Progenitor cell of endocrine pancreas (in vitro differentiated cells): ENCODE measurements at regions not wholly inside any gene's neighbourhood (a gene's known extent, or its start where the extent isn't known, plus 50 kb on each side); places are given as distances from the start of the nearest gene placed in this dataset.

ENCODE experiments used
- DNase-seq: peaks from one replicate; pipeline ENCODE4 v3.0.0; 2021; ENCODE audit warnings: low spot score; ENCODE audit not compliant: unreplicated experiment
- H3K27ac Mint-ChIP-seq: 2 replicates; pipeline ENCODE4 v1.8.0; 2021; ENCODE audit warnings: mild to moderate bottlenecking, moderate library complexity, mixed read lengths
- H3K27me3 Mint-ChIP-seq: 2 replicates; pipeline ENCODE4 v1.8.0; 2021; ENCODE audit warnings: mixed read lengths
- H3K36me3 Mint-ChIP-seq: 2 replicates; pipeline ENCODE4 v1.8.0; 2022; ENCODE audit warnings: mixed read lengths; ENCODE audit not compliant: insufficient read depth
- H3K4me1 Mint-ChIP-seq: 2 replicates; pipeline ENCODE4 v1.8.0; 2021; ENCODE audit warnings: low read depth, mixed read lengths
- H3K4me3 Mint-ChIP-seq: 2 replicates; pipeline ENCODE4 v1.8.0; 2021; ENCODE audit warnings: low read depth, mild to moderate bottlenecking, moderate library complexity, mixed read lengths
- H3K9me3 Mint-ChIP-seq: 2 replicates; pipeline ENCODE4 v1.8.0; 2021; ENCODE audit warnings: low read depth, mixed read lengths
- TF ChIP-seq, protein P1 (sequence below): fragments of 200-600 bp; sonication (generic); IDR thresholded peaks from one replicate; pipeline ENCODE4 v1.5.0; 2021; ENCODE audit warnings: antibody characterized with exemption, mild to moderate bottlenecking; ENCODE audit not compliant: unreplicated experiment

DNA sequence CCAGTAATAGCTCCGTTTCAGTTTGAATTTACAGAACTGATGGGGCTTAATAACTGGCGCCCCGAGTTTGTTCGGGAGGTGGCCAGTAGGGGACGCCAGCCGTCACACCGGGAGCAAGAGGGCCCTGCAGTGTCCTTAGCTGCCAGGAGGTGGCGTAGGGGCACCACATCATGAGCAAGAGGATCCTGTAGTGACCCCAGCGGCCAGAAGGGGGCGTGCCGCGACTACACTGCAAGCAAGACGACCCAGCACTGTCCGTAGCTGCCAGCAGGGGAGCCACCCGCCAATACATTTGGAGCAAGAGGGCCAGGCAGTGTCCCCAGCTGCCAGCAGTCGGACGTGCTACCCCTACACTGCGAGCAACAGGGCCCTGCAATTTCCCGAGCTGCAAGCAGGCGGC, 663.7 kb upstream of the B3GAT1 start:
- H3K36me3 Mint-ChIP-seq, result no peaks in the 10 kb centered on the region
- no peak overlapping the region for H3K4me3 Mint-ChIP-seq
- TF ChIP-seq, protein P1, sequence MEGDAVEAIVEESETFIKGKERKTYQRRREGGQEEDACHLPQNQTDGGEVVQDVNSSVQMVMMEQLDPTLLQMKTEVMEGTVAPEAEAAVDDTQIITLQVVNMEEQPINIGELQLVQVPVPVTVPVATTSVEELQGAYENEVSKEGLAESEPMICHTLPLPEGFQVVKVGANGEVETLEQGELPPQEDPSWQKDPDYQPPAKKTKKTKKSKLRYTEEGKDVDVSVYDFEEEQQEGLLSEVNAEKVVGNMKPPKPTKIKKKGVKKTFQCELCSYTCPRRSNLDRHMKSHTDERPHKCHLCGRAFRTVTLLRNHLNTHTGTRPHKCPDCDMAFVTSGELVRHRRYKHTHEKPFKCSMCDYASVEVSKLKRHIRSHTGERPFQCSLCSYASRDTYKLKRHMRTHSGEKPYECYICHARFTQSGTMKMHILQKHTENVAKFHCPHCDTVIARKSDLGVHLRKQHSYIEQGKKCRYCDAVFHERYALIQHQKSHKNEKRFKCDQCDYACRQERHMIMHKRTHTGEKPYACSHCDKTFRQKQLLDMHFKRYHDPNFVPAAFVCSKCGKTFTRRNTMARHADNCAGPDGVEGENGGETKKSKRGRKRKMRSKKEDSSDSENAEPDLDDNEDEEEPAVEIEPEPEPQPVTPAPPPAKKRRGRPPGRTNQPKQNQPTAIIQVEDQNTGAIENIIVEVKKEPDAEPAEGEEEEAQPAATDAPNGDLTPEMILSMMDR, result peak; percentile 43
- H3K9me3 Mint-ChIP-seq, result peaks cover 10% of the 10 kb centered on the region
- no peaks in the 10 kb centered on the region for H3K4me1 Mint-ChIP-seq
- no peaks in the 10 kb centered on the region for H3K27me3 Mint-ChIP-seq
- no peak overlapping the region for H3K27ac Mint-ChIP-seq
- DNase-seq, result no peak

DNA sequence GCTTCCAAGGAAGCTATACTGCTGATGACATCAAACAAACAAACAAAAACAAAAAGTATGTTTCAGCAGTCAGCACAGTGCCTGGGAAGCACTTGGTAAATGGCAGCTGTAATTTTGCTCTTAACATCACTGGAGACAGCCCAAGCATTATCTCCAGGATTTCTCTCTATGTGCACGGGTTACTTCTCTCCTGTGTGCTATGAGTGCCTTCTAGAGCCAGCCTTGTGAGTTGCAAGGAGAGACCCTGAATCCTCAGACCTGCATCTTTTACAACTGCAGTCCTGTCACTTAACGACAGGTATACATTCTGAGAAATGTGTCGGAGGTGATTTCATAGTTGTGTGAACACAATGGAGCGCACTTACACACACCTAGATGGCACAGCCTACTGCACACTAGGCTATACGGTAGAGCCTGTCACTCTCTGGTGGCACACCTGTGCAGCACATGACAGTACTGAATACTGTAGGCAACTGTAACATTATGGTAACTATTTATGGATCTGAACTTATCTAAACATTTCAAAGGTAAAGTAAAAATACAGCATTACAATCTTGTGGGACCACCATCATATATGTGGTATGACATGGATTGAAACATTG, 662.5 kb upstream of the B3GAT1 start:
- Mint-ChIP-seq H3K4me3 (no peak overlapping the region), H3K27ac (no peak overlapping the region), H3K4me1 (no peaks in the 10 kb centered on the region), H3K36me3 (no peaks in the 10 kb centered on the region), H3K9me3 (peaks cover 10% of the 10 kb centered on the region), H3K27me3 (no peaks in the 10 kb centered on the region)
- DNase-seq, result no peak
- TF ChIP-seq, protein P1, result no peak

DNA sequence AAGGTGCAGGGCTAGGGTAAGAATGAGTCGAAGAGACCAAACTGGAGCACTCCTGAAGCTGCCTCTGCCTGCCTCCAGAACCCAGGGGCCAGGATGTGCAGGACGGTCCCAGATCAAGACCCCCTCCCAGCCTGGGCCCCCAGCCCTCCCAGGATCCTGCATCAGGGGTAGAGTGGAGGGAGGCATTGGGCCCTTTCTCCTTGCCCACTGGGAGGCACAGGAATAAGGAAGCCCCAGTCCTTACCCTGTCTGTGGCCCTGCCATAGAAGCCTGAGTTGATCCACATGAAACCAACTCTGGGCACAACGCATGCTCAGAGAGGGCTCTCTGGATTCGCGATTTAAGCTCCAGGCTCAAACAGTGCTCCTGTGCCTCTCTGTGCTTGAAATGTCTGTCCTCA, 661.8 kb upstream of the B3GAT1 start:
- H3K36me3 Mint-ChIP-seq, result no peaks in the 10 kb centered on the region
- H3K9me3 Mint-ChIP-seq, result peaks cover 10% of the 10 kb centered on the region
- no peak overlapping the region for H3K4me3 Mint-ChIP-seq
- H3K4me1 Mint-ChIP-seq, result no peaks in the 10 kb centered on the region
- peaks cover 2% of the 10 kb centered on the region for H3K27me3 Mint-ChIP-seq
- TF ChIP-seq, protein P1, result no peak
- no peak overlapping the region for H3K27ac Mint-ChIP-seq
- DNase-seq, result no peak

DNA sequence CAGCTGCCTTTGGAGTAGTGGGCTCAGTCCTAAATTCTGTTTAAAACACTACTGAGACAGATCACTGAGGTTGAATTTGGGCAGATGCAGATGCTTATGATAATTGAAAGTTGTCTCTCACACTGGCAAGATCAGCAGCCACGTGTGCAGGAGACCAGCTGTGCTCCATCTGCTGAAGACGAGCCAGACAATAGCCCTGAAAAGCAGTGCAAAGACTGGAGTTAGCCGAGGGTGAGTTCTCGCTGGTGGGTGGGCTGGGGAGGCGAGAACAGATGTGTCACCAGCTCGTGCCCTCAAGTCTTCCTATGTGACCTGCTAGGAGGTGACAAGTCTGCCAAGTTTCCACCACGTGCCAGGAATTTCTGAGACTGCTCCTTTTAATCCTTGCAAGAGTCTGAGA, 661.3 kb upstream of the B3GAT1 start:
- TF ChIP-seq, protein P1, result no peak

DNA sequence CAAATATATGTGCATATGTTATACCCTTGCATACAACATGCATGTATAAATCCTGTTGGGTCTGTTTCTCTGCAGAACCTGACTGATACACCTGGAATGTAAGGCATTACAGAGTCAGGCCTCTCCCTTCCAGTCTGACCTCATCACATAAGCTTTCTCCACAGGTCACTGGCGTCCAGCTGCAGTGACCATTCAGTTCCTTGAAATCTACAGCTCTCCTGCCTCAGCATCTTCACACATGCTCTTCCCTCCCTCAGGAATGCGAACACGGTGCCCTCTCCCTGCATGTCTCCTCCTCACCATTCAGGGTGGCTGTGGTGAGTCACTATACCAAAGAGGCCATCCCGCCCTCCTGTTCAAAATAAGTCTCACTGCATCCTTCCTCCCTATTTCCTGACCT, 657.8 kb upstream of the B3GAT1 start:
- Mint-ChIP-seq H3K27me3 (peaks cover 6% of the 10 kb centered on the region), H3K4me1 (no peaks in the 10 kb centered on the region), H3K4me3 (no peak overlapping the region), H3K9me3 (peaks cover 7% of the 10 kb centered on the region), H3K27ac (no peak overlapping the region), H3K36me3 (no peaks in the 10 kb centered on the region)
- no peak for DNase-seq
- TF ChIP-seq, protein P1, result no peak

More for the DNA sequence above, 661.3 kb upstream of the B3GAT1 start:
- H3K9me3 Mint-ChIP-seq, result peaks cover 10% of the 10 kb centered on the region
- H3K27ac Mint-ChIP-seq, result no peak overlapping the region
- peaks cover 2% of the 10 kb centered on the region for H3K27me3 Mint-ChIP-seq
- H3K4me1 Mint-ChIP-seq, result no peaks in the 10 kb centered on the region
- no peaks in the 10 kb centered on the region for H3K36me3 Mint-ChIP-seq
- H3K4me3 Mint-ChIP-seq, result no peak overlapping the region
- DNase-seq, result no peak
